A172 (cell line): ENCODE measurements at regions not wholly inside any gene's neighbourhood (a gene's known extent, or its start where the extent isn't known, plus 50 kb on each side); places are given as distances from the start of the nearest gene placed in this dataset.
A peak's percentile ranks its signal among the peaks of the same experiment; 100 is the strongest.

ENCODE experiments used
- DNase-seq: peaks from one replicate; pipeline ENCODE4 v3.0.0-alpha.2; 2015; ENCODE audit warnings: low spot score

DNA sequence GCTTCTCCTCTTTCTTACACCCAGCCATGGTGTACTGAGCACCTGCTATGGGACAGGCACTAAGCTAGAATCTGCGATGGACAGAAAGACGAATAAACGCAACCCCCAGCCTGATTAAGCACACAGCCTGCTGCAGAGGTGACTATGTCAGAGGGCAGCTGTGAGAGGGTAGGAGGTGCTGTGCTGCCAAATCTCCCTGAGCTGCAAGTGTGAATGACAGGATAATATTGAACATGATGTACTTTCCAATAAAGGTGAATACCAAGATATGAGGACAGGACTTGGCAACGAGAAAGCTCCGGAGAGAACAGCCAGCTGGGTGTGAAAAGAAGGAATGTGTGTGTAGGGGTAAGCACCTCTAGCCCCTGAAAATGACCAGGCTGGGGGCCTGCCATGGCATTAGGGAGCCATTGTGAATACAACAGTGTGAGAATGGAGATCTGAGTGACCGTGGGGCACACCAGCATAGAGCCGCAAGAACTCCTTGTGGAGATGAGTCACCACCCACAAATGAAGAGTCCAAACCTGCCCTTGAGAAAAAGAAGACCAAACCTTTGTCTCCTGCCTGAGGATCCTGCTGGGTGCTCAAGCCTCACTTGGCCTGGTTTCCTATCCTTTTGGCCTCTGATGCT, 83.0 kb upstream of the ATF3 start:
- peak; percentile 66 for DNase-seq

DNA sequence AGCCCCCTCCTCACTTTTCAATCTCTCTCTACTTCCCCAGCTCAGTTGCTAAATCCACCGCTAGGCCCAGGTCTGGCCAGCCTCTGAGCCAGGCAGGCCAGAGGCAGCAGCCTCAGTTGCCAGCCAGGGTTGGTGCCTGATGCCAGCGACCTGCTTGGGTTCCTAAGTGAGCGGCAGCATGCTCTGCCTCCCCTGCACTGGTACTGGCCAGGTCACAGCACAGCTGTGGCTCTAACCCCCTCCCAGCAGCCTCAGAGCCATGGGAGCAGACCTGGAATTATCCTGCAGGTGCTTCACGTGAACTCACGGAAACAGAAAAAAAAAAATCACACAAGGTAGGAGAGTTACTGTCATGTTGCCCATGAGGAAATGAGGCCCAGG, 82.5 kb upstream of the ATF3 start:
- DNase-seq: no peak

DNA sequence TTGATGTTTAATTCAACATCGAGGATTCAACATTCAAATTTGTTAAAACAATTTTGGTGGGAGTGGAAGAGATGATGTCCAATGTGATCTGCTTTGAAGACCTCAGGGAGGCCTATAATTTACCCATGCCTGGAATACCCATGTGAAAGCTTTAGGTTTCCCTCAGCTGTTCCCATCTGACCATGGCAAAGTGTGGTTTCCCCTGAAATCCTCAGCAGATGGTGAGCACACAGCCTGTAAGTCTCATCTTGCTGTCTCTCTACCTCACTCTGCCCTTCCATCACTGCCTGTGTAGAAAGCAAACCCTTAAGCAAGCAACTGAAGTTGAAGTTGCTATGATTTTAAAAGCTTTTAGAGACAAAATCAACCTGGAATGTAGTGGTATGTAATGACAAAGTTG, 80.1 kb upstream of the ATF3 start:
- DNase-seq: no peak

DNA sequence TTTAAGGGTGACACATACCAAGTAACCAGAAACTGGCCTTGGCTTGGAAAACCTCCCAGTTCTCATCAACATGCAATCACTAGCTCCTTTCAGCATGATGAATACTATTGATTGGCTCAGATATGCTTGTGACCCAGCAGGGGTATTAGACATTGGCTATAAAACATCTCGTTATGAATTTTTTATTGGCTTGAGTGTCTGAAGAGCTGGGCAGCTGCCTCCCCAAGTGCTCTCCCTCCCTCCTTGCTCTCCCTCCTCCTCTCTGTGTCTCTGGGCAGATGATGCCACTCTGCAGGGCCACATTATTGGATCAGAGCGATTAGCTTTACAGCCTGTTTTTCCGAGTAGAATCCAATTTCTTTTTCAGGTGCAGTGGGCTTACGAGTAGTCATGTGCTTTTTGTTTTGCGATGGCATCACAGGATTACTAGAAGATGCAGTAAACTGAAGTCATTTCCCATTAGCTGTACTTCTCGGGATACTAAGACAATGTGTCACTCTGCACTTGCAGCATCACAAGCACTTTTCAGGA, 79.3 kb upstream of the ATF3 start:
- peak; percentile 43 for DNase-seq

DNA sequence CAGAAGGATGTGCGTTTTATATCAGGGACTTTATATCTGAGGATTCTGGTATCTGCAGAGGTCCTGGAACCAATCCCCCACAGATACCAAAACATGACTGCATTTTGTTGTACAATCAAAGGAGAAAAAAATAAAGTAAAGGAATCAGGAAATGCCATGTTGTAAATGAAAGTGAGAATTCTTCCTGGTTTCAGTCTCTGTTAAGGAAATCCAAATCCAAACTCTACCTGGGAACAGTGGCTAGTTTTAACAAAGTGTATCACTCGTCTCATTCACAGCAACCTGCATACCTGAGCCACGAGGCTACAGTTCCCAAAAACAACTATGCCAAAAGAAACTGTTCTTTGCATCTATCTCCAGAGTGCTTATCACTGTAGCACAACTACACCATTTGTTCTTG, 77.3 kb upstream of the ATF3 start:
- DNase-seq: no peak

DNA sequence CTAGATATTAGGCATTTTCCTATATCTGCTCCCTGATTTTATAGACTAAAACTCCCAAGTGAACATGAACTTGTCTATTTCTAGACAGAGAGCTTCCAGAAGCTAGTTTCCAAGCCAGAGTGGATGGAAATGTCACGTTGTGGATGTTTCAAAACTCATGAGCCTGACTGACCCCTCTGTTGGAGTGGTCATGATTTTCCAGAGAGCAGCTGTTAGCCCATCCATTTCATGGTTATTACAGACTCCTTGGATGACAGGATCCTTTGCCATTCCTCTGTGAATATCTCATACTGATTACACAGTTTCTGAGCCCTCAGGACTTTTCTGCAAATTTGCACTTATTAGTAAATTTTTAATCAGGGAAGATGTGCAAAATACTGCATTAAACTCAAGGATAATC, 76.8 kb upstream of the ATF3 start:
- DNase-seq: no peak

DNA sequence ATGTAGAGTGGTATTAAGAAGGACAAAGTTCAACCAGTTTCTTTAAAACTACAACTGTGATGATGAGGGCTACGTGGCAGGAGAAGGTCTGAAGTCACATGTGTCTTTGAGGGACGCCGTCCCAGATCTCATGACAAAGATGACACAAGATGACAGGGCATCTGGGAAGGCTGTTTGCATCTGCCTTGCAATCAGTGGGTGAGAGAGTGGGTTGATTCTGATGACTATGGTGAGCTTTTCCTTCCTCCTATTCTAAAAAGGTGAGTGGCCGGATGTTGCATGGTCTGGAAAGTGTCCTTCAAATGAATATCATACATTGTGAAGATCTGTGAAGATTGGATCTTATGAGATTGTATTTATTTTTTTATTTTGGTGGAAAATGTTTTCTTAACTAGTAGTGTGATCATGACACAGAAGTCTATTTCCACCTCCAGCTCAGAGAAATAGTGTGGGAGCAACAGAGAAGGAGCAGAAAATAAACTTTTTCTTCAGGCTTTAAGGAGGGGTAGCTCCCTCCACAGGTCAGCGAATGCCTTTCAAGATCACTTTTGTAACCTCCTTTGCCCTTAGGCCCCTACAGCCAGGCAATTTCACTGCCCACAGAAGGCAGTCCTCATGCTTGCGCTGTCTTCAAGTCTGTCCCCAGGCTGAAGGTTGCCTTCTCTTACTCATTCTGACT, 76.0 kb upstream of the ATF3 start:
- no peak for DNase-seq

DNA sequence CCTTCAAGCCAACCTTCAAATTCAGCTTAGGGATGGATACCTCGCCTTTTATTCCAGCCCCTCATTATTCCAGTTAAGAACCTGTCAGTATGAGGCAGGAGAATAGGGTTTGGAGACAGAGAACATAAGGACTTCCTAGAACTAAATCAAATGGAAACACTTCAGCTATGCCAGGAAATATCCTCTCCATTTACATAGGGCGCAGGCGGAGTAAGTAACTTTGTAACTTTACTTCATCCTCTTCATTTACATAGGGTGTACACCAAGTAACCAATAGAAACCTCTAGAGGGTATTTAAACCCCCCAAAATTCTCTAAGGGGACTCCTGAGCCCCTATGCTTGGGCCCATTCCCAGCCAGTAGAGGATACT, 75.4 kb upstream of the ATF3 start:
- no peak for DNase-seq

DNA sequence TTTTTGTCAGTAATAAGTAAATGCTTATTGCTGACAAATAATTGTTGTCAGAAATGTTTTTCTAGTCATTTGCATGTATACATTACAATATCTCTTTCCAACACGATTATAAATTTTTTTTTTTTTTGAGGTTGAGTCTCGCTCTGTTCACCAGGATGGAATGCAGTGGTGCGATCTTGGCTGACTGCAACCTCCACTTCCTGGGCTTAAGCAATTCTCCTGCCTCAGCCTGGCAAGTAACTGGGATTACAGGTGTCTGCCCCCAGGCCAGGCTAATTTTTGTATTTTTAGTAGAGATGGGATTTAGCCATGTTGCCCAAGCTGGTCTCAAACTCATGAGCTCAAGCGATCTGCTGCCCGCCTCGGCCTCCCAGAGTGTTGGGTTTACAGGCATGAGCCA, 72.0 kb upstream of the ATF3 start:
- no peak for DNase-seq

DNA sequence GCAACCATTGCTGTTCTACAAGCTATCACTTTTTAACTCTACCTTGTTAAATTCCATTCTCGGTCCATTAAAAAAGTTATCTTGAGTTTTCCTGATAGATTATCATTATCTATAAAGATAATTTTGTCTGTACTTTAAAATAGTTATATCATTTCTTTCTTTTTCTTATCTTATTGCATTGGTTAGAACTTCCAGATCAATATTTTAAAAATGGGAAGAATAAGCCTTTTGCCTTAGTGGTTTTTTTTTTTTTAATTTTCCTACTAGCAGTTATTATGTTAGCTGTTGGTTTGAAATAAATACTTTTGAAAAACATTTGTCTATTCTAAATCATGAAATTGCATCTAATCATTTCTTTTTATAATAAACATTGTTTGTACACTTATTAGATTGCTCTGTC, 71.0 kb upstream of the ATF3 start:
- DNase-seq: no peak

DNA sequence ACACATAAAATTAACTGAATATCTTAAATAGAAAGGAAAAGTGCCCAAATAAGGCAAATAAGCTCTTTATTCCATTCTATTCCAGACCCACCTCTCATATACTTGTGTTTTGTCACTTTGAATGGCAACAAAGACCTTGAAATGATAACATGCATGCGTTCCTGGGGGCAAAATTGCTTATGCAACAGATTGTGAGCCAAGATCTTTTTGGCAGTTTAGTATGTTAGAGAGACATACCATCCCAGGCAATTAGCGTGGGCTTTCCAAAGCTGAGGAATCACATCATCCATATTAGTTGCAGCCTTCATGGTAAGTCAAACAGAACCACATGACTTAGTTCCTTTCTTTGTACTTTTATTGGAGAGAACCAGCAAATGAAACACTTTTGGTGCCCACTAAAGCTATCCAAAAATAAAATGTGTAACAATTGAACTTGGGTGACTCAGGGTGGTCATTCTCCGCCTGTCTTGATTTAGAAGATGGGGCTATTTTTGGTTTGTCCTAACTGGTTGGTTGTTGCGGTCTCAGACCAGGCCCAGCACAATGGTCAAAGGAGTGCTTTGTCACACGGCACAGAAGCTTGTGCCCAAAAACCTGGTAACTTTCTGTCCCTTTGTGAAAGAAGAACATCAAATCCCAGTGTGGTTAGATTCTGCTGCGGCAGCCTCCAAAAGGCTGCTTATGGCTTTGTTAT, 68.7 kb upstream of the ATF3 start:
- DNase-seq: no peak

DNA sequence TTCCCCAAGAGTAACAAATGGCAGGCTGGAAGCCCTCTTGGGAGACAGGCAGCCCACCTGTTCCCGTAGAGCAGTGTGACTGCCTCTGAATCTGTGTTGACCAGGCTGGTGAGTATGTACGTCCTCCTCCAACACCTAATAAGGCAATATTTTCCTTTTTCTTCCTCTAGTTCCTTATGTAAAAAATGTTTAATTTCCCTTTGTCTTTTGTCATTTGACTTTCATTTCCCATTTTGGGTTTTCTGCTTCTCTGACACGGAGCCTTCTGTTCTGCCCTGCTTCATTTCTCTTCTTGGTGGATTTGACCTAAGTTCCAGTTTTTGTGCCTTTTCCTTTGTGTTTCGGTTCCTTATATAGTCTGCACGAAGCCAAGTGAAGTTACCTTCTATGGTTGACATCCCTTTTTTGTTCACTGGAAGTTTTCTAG, 65.8 kb upstream of the ATF3 start:
- DNase-seq: no peak

DNA sequence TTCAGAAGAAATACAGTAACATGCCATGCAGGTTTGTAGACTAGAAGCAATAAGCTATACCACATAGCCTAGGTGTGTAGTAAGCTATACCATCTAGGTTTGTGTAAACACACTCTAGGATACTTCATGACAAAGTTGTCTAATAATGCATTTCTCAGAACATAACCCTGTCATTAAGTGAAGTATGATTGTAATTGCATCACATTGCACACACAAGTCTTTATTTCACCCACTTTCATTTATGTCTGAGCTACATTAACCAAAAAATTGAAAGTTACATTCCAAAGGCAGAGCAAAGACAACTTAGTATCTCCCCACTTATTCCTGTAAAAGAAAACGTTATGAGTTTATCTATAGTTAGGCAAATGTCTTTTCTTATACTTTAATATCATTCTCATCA, 64.5 kb upstream of the ATF3 start:
- DNase-seq: no peak

DNA sequence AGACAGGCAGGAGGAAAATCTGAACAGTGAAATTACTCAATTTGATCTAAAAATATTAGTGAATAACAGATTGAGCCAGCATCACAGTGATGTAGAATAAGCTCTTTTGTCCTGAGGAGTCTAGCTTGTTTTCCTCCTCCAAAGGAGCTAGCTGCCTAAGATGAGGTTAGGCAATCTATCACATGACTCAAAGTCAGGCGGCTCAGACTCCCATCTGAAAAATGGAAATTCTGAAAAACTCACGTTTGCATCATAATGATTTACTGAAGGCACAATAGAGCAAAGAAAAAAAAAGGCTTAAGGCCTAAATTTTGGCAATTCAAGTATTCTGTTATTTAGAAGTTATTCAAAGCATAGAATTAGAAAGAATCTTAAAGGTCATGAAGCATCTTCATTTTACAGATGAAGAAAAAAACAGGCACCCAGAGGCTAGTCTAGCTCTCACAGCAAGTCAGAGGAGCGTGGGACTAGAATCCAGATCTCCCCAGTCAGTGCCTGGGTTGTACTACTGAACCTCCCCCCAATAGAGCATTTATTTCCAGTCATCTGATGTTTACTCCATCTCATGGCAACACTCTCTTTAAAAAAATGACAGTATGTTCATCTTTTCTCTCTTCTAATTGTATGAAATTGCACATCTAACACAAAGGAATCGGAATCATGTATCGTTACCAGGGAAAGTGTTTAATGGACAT, 62.5 kb upstream of the ATF3 start:
- DNase-seq: no peak

DNA sequence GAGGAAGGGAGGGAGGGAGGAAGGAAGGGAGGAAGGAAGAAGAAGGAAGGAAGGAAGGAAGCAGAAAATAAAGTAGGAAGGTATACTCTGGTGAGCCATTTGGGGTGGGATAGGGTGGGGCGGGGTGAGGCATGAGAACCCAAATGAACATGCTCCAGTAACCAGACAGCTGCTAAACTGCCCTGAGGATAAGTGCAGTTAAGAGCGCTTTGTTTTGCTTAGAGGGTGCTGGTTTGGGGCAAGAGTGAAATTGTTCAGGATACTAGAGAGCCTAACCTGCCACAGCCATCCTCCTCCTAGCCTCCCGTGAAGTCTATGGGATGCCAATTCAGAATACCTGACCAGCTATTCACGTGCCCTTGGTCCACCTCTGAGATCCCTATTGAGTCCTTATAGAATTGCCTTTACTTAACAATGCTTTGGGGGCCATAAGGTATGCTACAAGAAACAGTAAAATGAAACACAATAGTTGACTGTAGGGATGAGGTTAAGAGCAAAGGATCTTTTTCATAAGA, 59.0 kb upstream of the ATF3 start:
- DNase-seq: no peak

DNA sequence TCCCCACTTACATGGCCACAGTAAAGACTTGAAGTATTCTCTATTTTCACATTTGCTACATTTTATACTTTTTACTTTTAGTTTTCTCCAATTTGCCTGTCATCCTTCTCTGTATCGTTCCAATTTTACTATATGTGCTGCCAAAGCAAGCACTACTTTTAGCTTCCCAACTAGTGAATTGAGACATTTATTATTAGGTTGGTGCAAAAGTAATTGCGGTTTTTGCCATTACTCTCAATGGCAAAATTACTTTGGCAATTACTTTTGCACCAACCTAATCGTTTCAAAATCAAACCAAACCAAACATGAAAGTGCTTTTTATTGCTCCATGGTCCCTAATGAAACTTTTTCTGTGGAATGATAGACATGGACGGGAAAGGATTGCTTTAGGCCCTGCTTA, 56.6 kb upstream of the ATF3 start:
- DNase-seq: no peak

DNA sequence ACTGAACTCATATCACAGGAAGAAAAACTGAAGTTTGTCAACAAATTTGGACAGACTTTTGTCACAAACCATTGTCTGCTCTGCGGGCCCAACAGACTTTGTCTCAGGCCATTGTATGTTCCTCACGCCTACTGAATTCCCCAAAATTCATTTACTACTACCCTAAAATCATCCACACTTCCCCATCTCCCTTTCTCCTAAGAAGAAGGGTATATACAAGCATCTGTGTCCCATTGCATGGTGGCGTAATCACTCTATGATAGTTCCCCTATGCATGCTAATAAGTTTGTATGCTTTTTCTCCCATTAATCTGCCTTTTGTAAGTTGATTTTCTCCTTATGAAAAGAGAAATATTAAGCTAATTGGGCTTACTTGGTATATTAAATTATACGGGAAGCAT, 54.9 kb upstream of the ATF3 start:
- no peak for DNase-seq

DNA sequence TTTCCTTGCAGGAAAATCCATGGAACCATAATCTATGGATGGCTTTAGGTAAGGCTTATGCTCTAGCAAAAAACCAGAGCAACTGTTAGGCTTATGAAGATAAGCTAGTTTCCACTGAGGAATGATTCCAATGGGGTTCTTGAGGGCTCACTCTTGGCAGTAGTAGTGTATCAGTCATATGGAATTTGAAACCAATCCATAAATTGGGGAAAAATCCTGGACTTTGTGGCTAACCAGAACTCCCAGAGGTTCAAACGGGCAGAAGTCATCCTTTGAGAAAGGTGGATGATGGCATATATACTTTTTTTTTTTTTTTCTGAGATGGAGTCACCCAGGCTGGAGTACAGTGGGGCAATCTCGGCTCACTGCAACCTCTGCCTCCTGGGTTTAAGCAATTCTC, 54.2 kb upstream of the ATF3 start:
- DNase-seq: no peak

DNA sequence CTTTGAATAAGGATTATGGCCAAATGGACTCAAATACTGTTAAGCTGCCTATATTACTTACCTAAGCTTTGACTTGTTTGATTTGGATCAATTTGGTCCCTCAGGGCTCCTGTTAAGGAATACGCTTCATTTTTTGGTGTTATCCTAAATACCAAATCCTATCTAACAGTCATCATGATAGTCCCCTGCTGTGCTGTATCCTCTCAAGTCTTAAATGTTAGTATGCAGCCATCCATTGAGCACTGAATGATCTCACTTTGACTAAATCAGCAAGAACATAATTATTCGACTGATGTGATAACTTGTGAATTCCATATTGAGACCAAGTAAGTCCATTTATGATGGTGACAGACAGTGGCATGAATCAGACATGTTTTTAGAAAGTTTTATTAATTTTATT, 53.1 kb upstream of the ATF3 start:
- DNase-seq: no peak

DNA sequence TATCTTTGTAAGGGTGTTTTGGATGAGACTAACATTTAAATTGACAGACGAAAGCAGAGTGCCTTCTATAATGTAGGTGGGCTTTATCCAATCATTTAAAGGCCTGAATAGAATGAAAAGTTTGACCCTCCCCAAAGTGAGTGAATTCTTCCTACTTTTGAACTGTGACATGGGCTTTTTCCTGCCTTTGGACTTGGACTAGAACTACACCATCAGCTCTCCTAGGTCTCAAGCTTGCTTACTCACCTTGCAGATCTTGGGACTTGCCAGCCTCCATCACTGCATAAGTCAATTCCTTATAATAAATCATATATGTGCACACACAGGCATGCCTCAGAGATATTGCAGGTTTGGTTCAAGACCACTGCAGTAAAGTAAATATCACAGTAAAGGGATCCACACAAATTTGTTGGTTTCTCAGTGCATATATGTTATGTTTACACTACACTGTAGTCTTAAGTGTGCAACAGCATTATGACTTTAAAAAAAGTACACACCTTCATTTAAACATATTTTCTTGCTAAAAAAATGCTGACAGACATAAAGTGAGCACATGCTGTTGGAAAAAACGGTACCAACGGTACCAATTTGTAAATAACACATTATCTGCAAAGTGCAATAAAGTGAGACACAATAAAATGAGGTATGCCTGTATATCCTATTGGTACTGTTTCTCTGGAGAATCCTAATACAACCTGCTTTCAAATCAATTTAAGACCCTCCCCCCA, 51.6 kb upstream of the ATF3 start:
- DNase-seq: no peak

DNA sequence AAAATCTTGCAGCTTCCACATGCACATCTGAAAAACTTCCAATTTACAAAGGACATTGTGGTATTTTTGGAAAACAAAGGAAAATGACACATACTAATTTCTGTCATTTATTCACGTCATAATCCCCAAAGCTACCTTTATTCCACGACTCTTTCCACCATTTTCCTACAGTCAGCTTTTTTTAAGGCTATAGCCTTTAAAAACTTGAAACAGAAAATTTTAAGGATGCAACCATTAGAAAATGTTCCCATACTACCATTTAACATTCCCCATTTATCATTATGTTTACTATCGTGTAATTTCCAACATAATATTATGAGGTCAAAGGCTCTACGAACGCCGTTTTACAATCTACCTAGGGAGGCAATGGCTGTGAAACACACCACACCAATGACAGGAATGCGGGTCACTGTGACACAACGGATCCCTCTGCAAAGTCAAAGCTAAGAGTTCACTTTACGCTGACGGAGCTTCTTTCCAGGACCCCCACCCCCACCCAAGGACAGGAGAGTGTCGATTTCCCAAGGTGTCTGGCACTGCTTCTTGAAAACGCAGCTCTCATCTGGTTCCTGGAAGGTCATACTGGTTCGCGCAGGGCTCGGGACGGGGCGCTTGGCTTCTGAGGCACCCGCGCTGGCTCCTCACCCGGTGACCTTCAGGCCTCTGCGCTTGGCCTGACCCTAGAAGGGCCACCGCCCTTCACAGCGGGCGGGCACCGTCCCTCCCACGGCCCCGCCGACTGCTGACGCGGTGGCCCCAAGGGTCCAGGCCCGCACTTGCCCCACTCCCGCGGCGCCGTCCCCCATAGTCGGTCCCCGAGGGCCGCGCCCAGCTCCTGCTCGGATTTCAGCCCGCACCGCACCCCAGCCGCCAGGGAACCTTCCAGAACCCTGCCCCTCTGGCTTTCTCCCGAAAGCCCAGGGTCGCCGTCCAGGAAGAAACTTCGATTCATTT, 50.5 kb upstream of the ATF3 start:
- no peak for DNase-seq
